GM04503 (cell line): ENCODE measurements at regions not wholly inside any gene's neighbourhood (a gene's known extent, or its start where the extent isn't known, plus 50 kb on each side); places are given as distances from the start of the nearest gene placed in this dataset.
"Not testable (repeated sequence)": the region's sequence is repeated elsewhere in the genome, so short reads cannot be mapped to it uniquely, and the experiment has no call there.

Source experiments
- DNase-seq: peaks from one replicate; pipeline ENCODE4 v3.0.0-alpha.2; 2012; ENCODE audit warnings: low read depth

DNA sequence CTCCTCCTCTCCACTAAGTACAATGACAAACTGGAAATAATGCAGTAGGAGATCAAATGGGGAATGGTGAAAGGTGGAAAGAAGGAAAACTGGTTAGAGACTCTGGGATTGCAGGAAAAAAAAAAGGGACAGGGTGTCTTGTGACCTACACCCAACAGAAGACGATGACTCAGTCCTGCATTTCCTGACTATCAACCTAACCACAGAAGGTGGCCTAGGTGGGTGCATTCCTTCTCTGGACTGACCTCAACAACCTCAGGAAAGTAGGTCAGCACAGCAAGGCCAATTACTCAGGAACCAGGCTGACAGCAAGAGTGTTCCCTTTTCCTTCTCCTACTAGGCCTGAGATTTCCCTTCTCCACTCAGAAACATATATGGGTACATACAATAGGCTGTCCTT is 1386.4 kb upstream of the ZEB2 start:
- no peak for DNase-seq

DNA sequence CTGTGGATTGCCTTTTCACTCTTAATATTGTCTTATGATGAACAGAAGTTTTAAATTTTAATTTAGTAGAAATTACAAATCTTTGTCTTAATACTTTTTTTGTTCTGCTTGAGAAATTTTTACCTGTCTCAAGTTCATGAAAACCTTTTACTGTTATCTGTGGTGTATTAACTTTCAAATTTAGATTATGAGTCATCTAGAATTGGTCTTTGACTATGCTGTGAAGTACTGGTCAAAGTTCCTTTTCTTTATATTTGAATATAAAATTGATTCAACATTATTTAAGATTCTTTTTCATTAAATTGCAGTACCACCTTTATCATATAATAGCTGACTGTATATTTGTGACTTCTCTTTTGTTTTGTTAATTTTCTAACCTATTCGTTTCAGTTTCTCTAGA is 1385.5 kb upstream of the ZEB2 start:
- DNase-seq, result no peak

DNA sequence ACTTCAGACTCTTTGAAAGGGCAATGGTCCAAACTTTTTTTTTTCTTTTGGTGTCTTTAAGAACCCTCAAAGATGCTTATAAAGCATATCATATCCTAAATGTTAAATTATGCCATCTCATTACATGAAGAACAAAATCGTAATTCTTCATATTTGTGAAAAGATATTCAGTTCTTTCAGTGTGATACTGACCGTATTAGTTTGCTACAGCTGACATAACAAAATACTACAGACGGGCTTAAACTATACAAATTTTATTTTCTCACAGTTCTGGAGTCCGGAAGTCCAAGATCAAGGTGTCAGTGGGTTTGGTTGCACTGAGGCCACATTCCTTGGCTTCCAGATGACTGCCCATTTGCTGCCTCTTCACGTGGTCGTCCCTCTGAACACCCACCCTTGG is 1377.2 kb upstream of the ZEB2 start:
- no peak for DNase-seq

DNA sequence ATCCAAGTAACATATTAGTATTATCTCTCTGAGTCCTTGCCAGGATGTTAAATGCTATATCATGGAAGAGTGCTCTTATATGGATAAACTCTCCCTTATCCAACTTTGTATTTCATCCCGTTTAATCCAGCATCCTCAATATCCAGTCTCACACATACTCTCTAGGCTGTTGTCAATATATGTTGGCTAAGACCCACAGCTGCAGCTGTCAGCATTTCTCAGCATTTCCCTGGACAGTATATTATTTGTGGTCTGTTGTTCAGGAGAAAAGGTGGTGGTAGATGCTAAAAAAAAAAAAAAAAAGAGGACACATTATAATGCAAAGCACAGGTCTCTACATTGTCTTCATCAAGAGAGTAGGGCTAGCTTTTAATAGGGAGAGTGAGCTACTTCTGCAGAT is 1368.0 kb upstream of the ZEB2 start:
- no peak for DNase-seq

DNA sequence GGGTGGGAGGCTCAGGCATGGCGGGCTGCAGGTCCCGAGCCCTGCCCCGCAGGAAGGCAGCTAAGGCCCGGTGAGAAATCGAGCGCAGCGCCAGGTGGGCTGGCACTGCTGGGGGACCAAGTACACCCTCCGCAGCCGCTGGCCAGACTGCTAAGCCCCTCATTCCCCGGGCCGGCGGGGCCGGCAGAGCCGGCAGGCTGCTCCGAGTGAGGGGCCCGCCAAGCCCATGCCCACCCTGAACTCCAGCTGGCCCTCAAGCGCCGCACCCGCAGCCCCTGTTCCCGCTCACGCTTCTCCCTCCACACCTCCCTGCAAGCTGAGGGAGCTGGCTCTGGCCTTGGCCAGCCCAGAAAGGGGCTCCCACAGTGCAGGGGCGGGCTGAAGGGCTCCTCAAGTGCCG is 1361.1 kb upstream of the ZEB2 start:
- not testable (repeated sequence) for DNase-seq

DNA sequence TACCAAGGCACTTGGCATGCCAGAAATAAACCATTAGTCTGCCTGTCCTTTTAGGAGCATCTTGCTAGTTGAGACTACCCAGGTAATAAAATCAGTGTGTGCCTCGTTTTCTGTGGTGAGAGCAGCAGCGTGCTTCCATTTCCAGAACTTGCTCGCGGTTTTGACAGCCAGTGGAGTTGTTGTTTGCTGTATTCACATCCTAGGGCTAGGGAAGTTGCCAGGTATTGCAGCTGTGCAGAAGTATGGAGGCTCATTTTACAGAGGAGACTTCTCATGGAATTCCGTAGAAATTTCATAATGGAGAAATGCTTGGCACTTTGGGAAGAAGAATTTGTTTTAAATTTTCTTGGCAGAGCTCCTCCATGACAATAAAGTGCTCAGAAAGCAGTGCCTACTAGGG is 1355.1 kb upstream of the ZEB2 start:
- no peak for DNase-seq

DNA sequence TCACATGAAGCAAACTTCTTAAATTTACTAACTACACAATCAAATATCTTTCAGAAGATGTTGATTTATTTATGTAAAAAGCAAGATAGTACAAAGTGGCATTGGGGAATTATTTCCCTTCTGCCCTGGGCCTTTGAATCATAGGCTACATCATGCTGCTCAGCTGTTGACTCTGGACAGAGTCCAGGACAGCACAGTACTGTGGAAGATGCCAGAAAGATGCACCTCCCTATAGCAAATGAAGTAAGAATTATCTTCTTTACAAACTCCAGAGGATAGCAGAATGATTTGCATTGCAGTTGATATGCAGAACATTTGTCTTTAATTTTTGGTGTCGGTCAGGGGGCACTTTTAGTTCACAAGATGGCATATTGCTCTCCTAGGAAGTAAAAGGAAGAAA is 1354.5 kb upstream of the ZEB2 start:
- peak; percentile 8 for DNase-seq

DNA sequence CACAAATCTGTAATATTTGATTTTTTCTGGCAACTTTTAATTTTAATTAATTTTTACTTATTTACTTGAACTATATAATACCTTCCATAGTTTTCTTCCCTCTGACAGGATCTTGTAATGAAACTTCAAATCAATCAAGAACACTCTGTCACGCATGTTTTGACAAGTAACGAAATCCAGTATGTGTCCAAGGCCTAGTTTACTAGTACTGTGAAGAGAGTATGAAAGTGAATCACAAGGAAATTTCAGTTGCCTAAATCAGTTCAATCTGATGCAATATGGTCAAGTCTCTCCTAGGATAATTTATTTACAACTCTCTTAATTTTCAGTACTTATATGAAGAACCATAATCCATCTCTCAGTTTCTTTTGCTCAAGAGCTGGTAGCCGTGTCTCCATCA is 1344.6 kb upstream of the ZEB2 start:
- DNase-seq, result no peak

DNA sequence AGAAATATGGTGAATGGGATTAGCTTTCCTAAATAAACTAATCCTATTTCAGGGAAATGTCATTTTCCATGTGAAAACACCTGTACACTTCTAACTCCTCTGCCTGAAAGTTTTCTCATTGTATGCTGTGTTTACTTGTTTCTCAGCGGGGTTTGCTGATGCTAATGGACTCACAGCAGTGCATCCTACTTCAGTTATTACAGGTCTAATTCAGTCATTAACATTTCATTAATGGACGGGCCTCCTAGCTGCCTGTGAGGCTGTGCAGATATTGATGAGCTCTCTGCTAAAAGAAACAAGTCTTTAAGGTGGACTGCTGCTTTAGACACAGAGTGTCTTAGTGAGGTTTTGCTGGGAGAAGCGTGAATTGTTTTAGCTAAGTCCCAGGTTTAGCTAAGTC is 1342.0 kb upstream of the ZEB2 start:
- no peak for DNase-seq

DNA sequence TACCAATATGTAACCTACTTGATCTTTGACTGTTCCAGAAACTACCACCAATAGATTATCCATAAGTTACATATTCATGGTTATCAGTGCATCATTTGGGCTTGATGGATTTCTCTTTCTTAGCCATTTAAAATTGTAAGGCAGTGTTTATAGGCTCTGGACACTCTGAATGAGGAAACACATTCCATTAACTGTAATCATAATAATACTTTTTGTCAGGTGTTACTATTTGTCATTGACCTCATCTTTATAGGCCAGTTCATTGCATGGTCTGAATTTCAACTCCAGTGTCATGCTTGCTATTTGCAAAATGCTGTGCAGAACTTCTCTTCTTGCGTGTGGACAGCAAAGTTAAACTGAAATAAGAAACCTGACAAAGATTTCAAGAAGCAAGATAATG is 1340.2 kb upstream of the ZEB2 start:
- DNase-seq, result no peak

DNA sequence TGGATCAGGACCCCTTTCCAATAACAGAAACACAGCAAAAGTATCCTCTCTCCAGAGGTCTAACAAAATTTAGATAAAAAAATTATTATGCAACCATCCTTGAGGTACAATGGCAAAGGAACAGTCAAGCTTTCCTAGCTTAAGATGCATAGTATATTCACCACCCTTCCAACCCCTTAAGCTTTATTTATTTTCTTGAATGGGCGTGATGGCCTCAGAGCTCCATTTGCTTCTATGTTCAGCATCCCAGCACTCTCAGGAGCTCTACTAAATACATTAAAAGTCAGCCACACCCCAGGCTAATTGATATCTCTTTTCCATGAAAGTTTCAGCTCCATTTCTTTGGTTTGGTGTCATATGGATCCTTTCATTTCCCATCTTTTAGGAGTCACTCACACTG is 1335.2 kb upstream of the ZEB2 start:
- DNase-seq, result no peak

DNA sequence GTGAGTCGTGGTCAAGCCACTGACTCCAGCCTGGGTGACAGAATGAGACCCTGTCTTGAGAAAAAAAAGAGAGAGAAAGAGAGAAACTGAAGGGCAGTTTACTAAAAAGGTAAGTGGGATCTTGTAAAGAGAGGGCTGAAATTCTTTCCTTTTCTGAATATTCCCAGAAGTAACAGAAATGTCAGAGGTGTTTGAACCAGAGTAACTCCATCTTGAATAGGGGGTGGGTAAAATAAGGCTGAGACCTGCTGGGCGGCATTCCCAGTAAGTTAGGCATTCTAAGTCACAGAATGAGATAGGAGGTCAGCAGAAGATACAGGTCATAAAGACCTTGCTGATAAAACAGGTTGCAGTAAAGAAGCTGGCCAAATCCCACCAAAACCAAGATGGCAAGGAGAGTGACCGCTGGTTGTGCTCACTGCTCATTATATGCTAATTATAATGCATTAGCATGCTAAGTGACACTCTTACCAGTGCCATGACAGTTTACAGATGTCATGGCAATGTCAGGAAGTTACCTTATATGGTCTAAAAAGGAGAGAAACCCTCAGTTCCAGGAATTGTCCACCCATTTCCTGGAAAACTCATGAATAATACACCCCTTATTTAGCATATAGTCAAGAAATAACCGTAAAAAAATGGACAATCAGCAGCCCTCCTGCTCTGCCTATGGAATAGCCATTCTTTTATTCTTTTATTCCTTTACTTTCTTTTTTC is 1334.3 kb upstream of the ZEB2 start:
- no peak for DNase-seq

DNA sequence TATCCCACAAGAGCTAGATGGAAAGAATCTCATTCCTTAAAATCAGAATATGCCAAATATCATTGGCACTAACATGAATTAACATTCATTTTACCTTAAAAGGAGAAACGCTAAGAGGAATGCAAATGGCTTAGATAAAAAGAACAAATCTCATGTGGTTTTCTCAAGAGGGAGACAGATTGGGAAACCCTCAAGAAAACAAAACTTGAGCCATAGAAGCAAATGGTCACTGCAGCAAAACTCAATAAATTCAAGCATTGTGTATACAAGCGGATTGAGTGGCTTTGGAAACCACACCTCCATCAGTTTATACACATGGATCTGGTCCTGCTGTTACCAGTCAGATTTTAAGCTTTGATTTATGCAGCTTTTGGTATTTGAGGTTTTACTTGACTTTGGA is 1331.8 kb upstream of the ZEB2 start:
- no peak for DNase-seq

DNA sequence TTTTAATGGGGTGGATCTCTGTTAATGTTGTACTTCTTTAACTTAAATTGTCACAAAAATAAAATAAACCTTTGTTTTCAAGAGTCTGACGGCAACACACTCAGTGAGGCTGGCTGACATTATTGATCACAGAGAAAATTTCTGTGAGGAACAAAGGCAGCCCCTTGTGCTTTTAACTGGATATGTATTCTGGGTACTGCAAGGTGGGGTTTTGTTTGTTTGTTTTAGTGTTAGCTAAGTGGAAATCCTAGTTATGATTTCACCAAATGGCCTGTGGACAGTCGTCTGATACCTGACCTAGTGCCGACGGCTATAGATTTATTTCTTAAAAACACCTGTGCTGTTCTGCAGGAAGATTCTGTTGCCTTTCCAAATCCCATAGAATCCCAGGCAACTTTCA is 1329.5 kb upstream of the ZEB2 start:
- DNase-seq, result no peak

DNA sequence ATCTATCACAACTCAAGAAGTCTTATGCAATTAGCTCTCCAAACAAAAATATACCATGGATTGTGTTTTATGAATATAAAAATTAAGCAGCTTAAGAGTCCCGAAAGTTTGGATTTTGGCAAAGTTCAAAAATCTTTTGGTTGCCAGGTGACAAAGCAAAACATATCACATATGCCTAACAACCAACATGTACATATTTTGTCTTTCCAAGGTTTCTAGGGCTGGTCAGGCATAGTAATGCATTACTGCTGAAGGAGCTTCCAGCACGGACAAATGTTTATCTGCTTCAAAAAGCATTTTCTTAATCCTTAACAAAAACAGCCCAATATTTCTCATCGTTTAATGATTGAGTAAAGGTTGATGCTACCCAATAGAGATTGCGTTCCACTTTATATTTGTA is 1327.1 kb upstream of the ZEB2 start:
- DNase-seq, result no peak

DNA sequence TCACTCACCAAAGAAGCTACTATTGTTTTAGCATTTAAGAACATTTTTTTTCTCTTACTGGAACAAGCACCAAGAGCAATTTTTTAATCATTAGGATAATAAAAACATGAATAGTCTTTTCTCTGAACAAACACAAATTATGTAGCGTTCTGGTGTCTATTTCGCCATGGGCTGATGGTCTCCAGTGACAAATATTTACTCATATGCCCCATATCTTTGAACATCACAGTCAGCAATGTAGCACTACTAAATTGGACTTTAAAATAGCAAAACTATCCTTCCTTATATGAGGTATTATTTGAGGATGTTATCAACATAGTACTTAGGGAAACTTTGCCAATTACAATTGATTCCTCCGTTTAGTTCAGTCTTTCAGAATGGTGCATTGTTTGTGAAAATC is 1326.0 kb upstream of the ZEB2 start:
- DNase-seq, result no peak

DNA sequence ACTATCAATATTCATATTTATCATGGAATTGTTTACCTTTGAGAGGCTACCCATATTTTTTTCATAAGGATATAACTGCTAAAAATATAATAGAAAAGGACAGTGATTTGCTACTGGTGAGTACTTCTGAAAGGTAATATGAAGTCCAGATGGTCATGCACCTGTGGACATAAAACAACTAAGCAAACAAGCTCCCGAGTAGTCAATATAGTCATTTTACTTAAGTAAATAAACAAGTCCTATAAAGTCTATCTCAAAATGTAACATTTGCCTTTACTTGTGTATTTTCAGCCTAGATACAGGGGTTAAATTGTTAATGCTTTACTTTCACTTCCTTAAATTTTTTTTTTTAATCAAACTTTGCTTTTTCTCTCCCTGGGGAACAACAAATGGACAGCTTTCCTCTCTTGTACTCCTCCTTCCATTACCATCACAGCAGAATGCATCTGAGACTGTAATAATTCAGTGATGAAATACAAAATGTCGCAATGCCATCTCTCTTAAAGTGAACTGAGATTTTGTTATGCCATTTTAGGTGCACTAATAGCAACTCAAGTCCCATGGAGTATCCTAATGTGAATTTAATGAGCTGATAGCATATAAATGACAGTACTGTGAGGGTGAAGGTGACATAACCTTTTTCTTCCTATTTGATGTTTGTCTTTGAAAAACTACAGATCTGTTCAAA is 1325.4 kb upstream of the ZEB2 start:
- no peak for DNase-seq

DNA sequence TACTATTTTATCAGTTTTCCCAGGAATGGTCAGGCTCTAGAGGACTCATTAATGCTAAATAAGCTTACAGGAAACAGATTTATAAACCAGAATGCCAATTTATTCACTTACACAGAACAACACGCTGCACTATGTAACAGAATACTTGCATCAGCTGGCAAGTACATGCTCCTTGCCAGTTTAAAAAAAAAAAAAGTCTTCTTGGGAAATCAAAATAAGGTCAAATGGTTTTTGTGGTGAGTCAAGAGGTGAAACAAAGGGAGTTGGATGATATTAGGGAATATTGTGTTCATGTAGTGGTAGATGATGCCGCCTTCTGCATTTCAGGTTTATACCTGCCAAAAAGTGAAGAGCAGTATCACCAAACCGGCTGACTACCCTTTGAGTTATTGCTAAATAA is 1322.1 kb upstream of the ZEB2 start:
- DNase-seq, result no peak

DNA sequence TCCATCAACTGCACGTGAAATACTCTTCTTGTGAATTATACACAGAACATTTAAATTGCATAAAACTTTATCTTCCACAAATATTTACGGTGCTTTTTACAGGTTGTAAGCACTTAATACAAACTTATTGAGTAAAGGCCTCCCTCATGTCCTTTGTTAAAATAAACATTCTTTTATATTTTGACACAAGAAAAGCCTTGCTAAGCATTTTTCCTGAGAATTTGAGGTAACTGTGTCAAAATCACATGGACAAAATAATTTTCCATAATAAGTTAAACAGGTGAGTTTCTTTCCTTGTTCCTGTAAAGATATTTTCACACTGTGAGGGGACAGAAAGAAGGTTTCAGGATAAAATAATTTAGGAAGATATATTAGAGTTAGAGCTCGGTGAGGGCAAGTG is 1317.1 kb upstream of the ZEB2 start:
- DNase-seq, result no peak

DNA sequence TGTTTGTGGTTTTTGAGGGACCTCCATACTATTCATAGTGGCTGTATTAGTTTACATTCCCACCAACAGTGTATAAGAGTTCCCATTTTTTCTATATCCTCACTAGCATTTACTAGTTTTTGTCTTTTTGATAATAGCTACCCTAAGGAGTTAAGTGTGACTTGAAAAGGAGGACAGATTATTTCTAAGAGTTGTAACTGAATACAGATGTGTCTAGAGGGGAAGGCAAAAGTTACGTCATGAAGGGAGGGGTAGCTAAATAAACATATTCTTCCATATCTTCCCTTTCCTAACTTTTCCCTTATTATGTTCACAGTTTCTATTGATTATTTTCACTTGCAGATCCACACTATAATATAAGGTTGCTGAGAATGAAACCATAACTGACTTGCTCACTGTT is 1315.7 kb upstream of the ZEB2 start:
- DNase-seq, result no peak

DNA sequence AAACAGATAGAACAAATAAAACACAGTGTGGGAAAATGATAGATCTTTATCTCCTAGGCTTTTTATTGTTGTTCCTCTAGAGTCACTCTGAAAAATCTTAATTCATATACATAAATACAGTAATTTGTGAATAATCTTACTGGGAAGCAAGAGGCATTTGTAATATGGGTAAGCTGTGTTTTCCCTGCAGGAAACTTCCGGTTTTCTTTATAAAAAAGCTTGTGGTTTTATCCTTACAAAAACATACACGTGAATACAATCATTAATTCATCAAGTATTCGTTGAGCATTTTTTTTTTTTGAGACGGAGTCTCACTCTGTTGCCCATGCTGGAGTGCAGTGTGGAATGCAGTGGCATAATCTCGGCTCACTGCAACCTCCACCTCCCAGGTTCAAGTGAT is 1312.8 kb upstream of the ZEB2 start:
- DNase-seq, result no peak

DNA sequence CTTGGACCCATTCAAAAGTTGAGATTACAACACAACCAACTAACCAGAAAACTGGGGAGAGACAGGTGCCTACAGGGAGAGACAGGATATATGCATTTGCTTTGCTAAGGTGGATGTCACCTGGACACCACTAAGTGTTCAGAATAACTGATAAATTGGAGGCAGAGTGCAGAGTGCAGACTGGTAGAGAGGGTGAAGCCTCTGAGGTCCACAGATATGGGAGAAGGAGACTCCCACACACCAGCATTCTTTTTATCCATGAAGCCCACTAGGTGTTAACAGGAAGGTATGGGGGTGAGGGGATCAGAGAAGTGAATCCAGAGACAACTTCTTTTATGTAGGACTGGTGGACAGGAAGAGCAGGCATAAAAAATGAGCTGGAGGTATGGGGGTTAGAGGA is 1310.0 kb upstream of the ZEB2 start:
- DNase-seq, result no peak

DNA sequence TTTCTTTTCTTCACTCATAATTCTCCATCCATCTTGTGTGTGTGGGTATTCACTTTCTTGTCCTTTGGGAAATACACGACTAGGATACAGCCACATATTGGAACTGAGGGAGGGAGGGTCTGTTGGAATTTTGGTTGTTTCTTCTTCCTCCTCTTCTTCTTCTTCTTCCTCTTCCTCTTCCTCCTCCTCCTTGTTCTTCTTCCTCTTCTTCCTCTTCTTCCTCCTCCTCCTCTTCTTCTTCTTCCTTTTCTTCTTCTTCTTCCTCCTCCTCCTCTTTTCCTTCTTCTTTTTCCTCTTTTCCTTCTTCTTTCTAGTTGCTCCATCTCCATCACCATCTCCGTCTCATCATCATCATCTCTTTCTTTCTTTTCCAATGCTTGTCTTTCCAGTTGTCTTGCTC is 1307.3 kb upstream of the ZEB2 start:
- DNase-seq, result no peak

DNA sequence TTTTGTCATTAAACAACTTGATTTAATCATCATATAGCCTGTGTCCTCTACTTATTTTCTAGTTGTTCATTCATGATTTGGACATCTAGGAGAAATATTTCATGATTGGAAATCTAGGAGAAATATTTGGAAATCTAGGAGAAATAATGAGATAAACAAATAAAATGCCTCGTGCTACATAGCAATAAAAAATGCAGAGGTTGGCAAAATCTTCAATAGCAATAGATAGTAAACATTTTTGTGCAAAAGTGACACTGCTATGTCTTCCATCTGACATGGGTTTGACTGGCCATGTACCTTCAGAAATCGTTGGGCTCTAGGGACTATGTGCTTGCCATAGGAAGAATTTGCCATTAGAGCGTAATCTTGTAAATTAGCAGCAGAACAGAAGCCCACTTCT is 1304.5 kb upstream of the ZEB2 start:
- no peak for DNase-seq
